Thyroid gland (tissue), 4 donors: ENCODE measurements at regions not wholly inside any gene's neighbourhood (a gene's known extent, or its start where the extent isn't known, plus 50 kb on each side); places are given as distances from the start of the nearest gene placed in this dataset.

Experiments used
- DNase-seq, 2 donors: peaks; one replicate each; pipeline ENCODE4 v3.0.0-alpha.2; 2019
- H3K27ac ChIP-seq, 3 donors: fragments of 200-600 bp; sonication (generic); 1 replicate in 2 of 3; 2 replicates in 1 of 3; pipeline ENCODE4 v1.5.1; 2016 to 2019; ENCODE audit warnings: mild to moderate bottlenecking in 1 of 3, moderate library complexity in 1 of 3
- H3K27me3 ChIP-seq: fragments of 200-600 bp; sonication (generic); one replicate; pipeline ENCODE4 v1.5.1; 2019
- H3K36me3 ChIP-seq, 2 donors: fragments of 200-600 bp; sonication (generic); one replicate each; pipeline ENCODE4 v1.5.1; 2016 to 2019
- H3K4me1 ChIP-seq, 2 donors: fragments of 200-600 bp; sonication (generic); one replicate each; pipeline ENCODE4 v1.5.1; 2017 to 2019
- H3K4me3 ChIP-seq, 3 donors: fragments of 200-600 bp; sonication (generic); replicated peaks in 1 of 3; 1 replicate in 2 of 3; 2 replicates in 1 of 3; pipeline ENCODE4 v1.5.1; 2016; ENCODE audit warnings: mild to moderate bottlenecking in 1 of 3
- H3K9me3 ChIP-seq: fragments of 200-600 bp; sonication (generic); one replicate; pipeline ENCODE4 v1.5.1; 2017
- CTCF ChIP-seq, 6 experiments: fragments of 200-600 bp in 3 of 6; fragments of 450-650 bp in 3 of 6; sonication (generic) in 3 of 6; IDR thresholded peaks; one replicate each; pipeline ENCODE4 v1.5.1; 2016 to 2019; ENCODE audit warnings: antibody characterized with exemption in 6 of 6, mild to moderate bottlenecking in 2 of 6, inconsistent platforms in 1 of 6, moderate library complexity in 1 of 6
- POLR2A ChIP-seq, 2 donors: fragments of 450-650 bp; IDR thresholded peaks; one replicate each; pipeline ENCODE4 v1.6.1; 2017; ENCODE audit warnings: antibody characterized with exemption in 2 of 2, mild to moderate bottlenecking in 2 of 2, moderate library complexity in 1 of 2
- WGBS, 2 donors: methylation state at CpG; one replicate each; pipeline ENCODE4 v1.1.5; 2017; 5-methylcytosine and 5-hydroxymethylcytosine counted together
- intact Hi-C: fragments of 100-400 bp; cut with DNase I; formaldehyde crosslinking; loops from one replicate; pipeline ENCODE4 v1.15.1; 2023

GRCh38 chr10:2244471-2244870 lies 507.1 kb upstream of the ADARB2 start:
- 78 to 85% methylated on average over 12 of the region's 12 CpGs for WGBS, 2 donors
- intact Hi-C loops = no loop called here

GRCh38 chr10:2236876-2237275 lies 499.6 kb upstream of the ADARB2 start:
- Histone ChIP-seq H3K27ac (no peak overlapping the region), H3K27me3 (no peaks in the 10 kb centered on the region), H3K9me3 (no peaks in the 10 kb centered on the region), H3K4me1 (no peaks in the 10 kb centered on the region), H3K4me3 (no peak overlapping the region), H3K36me3 (no peaks in the 10 kb centered on the region)
- DNase-seq = no peak
- 66 to 86% methylated on average over 5 of the region's 5 CpGs for WGBS, 2 donors
- intact Hi-C loops = no loop called here
- no peak for TF ChIP-seq CTCF (IDR thresholded peaks at IDR 0.05)
- TF ChIP-seq POLR2A (IDR thresholded peaks at IDR 0.05) = no peak

More at GRCh38 chr10:2244471-2244870, 507.1 kb upstream of the ADARB2 start:
- H3K36me3 ChIP-seq = no peaks in the 10 kb centered on the region
- no peak overlapping the region for H3K27ac ChIP-seq
- no peaks in the 10 kb centered on the region for H3K27me3 ChIP-seq
- no peaks in the 10 kb centered on the region for H3K9me3 ChIP-seq
- DNase-seq = no peak
- H3K4me3 ChIP-seq = no peak overlapping the region
- no peaks in the 10 kb centered on the region for H3K4me1 ChIP-seq
- TF ChIP-seq POLR2A (IDR thresholded peaks at IDR 0.05) (no peak), CTCF (IDR thresholded peaks at IDR 0.05) (no peak)

DNA sequence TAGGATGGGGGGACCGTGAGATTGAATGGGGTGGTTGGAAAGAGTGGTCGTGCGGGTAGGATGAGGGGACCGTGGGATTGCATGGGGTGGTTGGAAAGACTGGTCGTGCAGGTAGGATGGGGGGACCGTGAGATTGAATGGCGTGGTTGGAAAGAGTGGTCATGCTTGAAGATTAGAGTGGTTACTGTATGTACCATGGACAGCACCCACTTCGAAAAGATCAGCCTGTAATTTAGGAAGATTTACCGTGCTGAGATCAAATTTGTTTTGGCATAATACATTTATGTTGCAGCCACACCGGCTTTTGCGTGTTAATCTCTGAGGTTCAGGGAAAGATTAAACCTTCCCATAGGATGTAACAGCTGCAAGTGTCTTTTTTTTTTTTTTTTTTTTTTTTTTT lies 495.2 kb upstream of the ADARB2 start:
- Histone ChIP-seq H3K4me1 (no peaks in the 10 kb centered on the region), H3K27me3 (no peaks in the 10 kb centered on the region), H3K9me3 (no peaks in the 10 kb centered on the region), H3K4me3 (no peak overlapping the region), H3K27ac (no peak overlapping the region), H3K36me3 (no peaks in the 10 kb centered on the region)
- TF ChIP-seq CTCF (IDR thresholded peaks at IDR 0.05) = no peak
- TF ChIP-seq POLR2A (IDR thresholded peaks at IDR 0.05) = no peak
- WGBS, 2 donors = 86 to 89% methylated on average over 11 of the region's 11 CpGs
- DNase-seq = no peak
- intact Hi-C loops = no loop called here

DNA sequence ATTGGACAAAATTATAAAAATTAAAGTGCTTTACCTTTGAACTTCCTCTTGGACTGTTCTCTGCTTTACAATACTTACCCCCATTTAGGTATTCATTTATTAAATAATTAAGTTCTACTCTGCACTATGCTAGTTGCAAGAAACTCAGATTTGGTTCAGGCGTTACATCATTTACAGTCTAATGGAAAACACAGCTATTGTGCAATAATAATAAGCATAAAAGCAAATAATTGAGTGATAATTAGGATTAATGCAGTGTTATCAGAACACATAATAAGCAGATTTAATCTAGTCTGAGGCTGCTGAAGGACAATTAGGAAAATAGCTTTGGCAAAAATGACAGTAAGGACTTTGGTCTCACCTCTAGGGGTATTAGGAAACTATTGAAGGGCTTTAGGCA lies 493.2 kb upstream of the ADARB2 start:
- whole genome bisulfite sequencing, 2 donors = 85 to 92% methylated on average over 1 of the region's 1 CpG
- no peaks in the 10 kb centered on the region for H3K4me1 ChIP-seq
- intact Hi-C loops = no loop called here

GRCh38 chr10:2228320-2228901 lies 491.1 kb upstream of the ADARB2 start:
- H3K4me3 ChIP-seq = no peak overlapping the region
- no peaks in the 10 kb centered on the region for H3K27me3 ChIP-seq
- TF ChIP-seq POLR2A (IDR thresholded peaks at IDR 0.05) (no peak), CTCF (IDR thresholded peaks at IDR 0.05) (no peak)
- no peaks in the 10 kb centered on the region for H3K4me1 ChIP-seq
- no peaks in the 10 kb centered on the region for H3K36me3 ChIP-seq
- intact Hi-C loops = no loop called here
- no peak for DNase-seq
- H3K27ac ChIP-seq = no peak overlapping the region
- 73 to 86% methylated on average over 5 of the region's 5 CpGs for WGBS, 2 donors
- no peaks in the 10 kb centered on the region for H3K9me3 ChIP-seq

More for the DNA sequence above, 493.2 kb upstream of the ADARB2 start:
- Histone ChIP-seq H3K36me3 (no peaks in the 10 kb centered on the region), H3K9me3 (no peaks in the 10 kb centered on the region), H3K27me3 (no peaks in the 10 kb centered on the region), H3K4me3 (no peak overlapping the region), H3K27ac (no peak overlapping the region)
- DNase-seq = no peak
- TF ChIP-seq POLR2A (IDR thresholded peaks at IDR 0.05) = no peak
- TF ChIP-seq CTCF (IDR thresholded peaks at IDR 0.05) = no peak
